ENCODE measurements at regions not wholly inside any gene's neighbourhood (a gene's known extent, or its start where the extent isn't known, plus 50 kb on each side); places are given as distances from the start of the nearest gene placed in this dataset.

GRCh38 chr9:129254566-129255287 lies 76.7 kb upstream of the IER5L start:
- no peak overlapping the region for H3K27ac ChIP-seq (ENCODE audit: insufficient read depth, low read length)
- H3K9me3 ChIP-seq (ENCODE audit: control insufficient read depth, insufficient read depth, low read depth, low read length): no peaks in the 10 kb centered on the region
- no peak overlapping the region for H2AFZ ChIP-seq (ENCODE audit: low read length)
- no peak overlapping the region for H3K9ac ChIP-seq (ENCODE audit: insufficient read depth, low read length)
- no peaks in the 10 kb centered on the region for H4K20me1 ChIP-seq (ENCODE audit: control insufficient read depth, extremely low read depth, insufficient read depth, low read length)
- H3K4me1 ChIP-seq (ENCODE audit: control insufficient read depth, extremely low read depth, insufficient read depth, low read length): peaks cover 4% of the 10 kb centered on the region
- H3K79me2 ChIP-seq (ENCODE audit: control insufficient read depth, insufficient read depth, low read length): no peaks in the 10 kb centered on the region
- H3K4me2 ChIP-seq (ENCODE audit: extremely low read depth, insufficient read depth, low read length): no peak overlapping the region
- no peak overlapping the region for H3K4me3 ChIP-seq (replicated peaks in 1 of 4; ENCODE audit: control extremely low read depth in 1 of 4, insufficient read depth in 1 of 4, low read depth in 3 of 4, low read length in 4 of 4)
- H3K36me3 ChIP-seq (ENCODE audit: control insufficient read depth, insufficient read depth, low read length): no peaks in the 10 kb centered on the region
- peaks cover 10% of the 10 kb centered on the region for H3K27me3 ChIP-seq (ENCODE audit: control insufficient read depth, insufficient read depth, low read length)
- no peak for DNase-seq (ENCODE audit: low read depth in 2 of 2)
- TF ChIP-seq EZH2 (IDR thresholded peaks at IDR 0.05; ENCODE audit: low read length, missing control alignments) (no peak), CTCF (conservative IDR thresholded peaks at IDR 0.05 in 1 of 2, IDR thresholded peaks at IDR 0.05 in 1 of 2; ENCODE audit: low read depth in 1 of 2, low read length in 2 of 2) (no peak)

GRCh38 chr9:129253803-129254381 lies 75.8 kb upstream of the IER5L start:
- Histone ChIP-seq H3K27ac (ENCODE audit: insufficient read depth, low read length) (no peak overlapping the region), H3K36me3 (ENCODE audit: control insufficient read depth, insufficient read depth, low read length) (no peaks in the 10 kb centered on the region), H3K9ac (ENCODE audit: insufficient read depth, low read length) (no peak overlapping the region), H4K20me1 (ENCODE audit: control insufficient read depth, extremely low read depth, insufficient read depth, low read length) (no peaks in the 10 kb centered on the region), H3K4me2 (ENCODE audit: extremely low read depth, insufficient read depth, low read length) (peak overlapping the region; percentile 51), H3K27me3 (ENCODE audit: control insufficient read depth, insufficient read depth, low read length) (peaks cover 5% of the 10 kb centered on the region), H3K9me3 (ENCODE audit: control insufficient read depth, insufficient read depth, low read depth, low read length) (no peaks in the 10 kb centered on the region), H3K4me1 (ENCODE audit: control insufficient read depth, extremely low read depth, insufficient read depth, low read length) (peaks cover 3% of the 10 kb centered on the region), H2AFZ (ENCODE audit: low read length) (no peak overlapping the region), H3K4me3 (replicated peaks in 1 of 4; ENCODE audit: control extremely low read depth in 1 of 4, insufficient read depth in 1 of 4, low read depth in 3 of 4, low read length in 4 of 4) (peak overlapping the region in 1 of 4 experiments; percentile 7), H3K79me2 (ENCODE audit: control insufficient read depth, insufficient read depth, low read length) (no peaks in the 10 kb centered on the region)
- DNase-seq (ENCODE audit: low read depth in 2 of 2): peak in 1 of 2 donors; percentile 27
- TF ChIP-seq CTCF (conservative IDR thresholded peaks at IDR 0.05 in 1 of 2, IDR thresholded peaks at IDR 0.05 in 1 of 2; ENCODE audit: low read depth in 1 of 2, low read length in 2 of 2) (no peak), EZH2 (IDR thresholded peaks at IDR 0.05; ENCODE audit: low read length, missing control alignments) (no peak)

GRCh38 chr9:129252937-129253802 lies 75.1 kb upstream of the IER5L start:
- Histone ChIP-seq H2AFZ (ENCODE audit: low read length) (no peak overlapping the region), H3K4me1 (ENCODE audit: control insufficient read depth, extremely low read depth, insufficient read depth, low read length) (no peaks in the 10 kb centered on the region)

More at GRCh38 chr9:129252937-129253802, 75.1 kb upstream of the IER5L start:
- Histone ChIP-seq H3K9ac (ENCODE audit: insufficient read depth, low read length) (no peak overlapping the region), H4K20me1 (ENCODE audit: control insufficient read depth, extremely low read depth, insufficient read depth, low read length) (no peaks in the 10 kb centered on the region), H3K27ac (ENCODE audit: insufficient read depth, low read length) (no peak overlapping the region), H3K4me2 (ENCODE audit: extremely low read depth, insufficient read depth, low read length) (no peak overlapping the region), H3K27me3 (ENCODE audit: control insufficient read depth, insufficient read depth, low read length) (peaks cover 6% of the 10 kb centered on the region), H3K4me3 (replicated peaks in 1 of 4; ENCODE audit: control extremely low read depth in 1 of 4, insufficient read depth in 1 of 4, low read depth in 3 of 4, low read length in 4 of 4) (no peak overlapping the region), H3K9me3 (ENCODE audit: control insufficient read depth, insufficient read depth, low read depth, low read length) (no peaks in the 10 kb centered on the region), H3K36me3 (ENCODE audit: control insufficient read depth, insufficient read depth, low read length) (no peaks in the 10 kb centered on the region), H3K79me2 (ENCODE audit: control insufficient read depth, insufficient read depth, low read length) (no peaks in the 10 kb centered on the region)
- DNase-seq (ENCODE audit: low read depth in 2 of 2): no peak
- TF ChIP-seq EZH2 (IDR thresholded peaks at IDR 0.05; ENCODE audit: low read length, missing control alignments): no peak
- TF ChIP-seq CTCF (conservative IDR thresholded peaks at IDR 0.05 in 1 of 2, IDR thresholded peaks at IDR 0.05 in 1 of 2; ENCODE audit: low read depth in 1 of 2, low read length in 2 of 2): no peak

All from fibroblast of lung (primary cell).